ENCODE measurements at regions not wholly inside any gene's neighbourhood (a gene's known extent, or its start where the extent isn't known, plus 50 kb on each side); places are given as distances from the start of the nearest gene placed in this dataset.

DNA sequence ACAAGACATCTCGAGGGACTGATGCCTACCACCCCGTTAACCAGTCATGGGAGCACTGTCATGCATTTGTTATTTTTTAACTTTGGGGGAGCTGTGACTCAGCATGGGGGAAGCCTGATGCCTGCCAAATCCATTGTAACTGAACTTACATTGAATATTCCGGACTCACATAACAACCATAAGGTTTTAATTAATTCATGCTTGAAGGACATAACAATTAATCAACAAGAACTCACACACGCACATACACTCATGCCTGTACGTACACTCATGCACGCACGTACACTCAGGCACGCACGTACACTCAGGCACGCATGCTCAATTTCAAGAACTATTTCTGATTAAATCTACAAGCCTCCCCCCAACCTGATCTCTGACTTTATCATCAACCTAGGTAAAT is 1639.1 kb downstream of the SUCLG1 start:
- TF ChIP-seq, protein P1, sequence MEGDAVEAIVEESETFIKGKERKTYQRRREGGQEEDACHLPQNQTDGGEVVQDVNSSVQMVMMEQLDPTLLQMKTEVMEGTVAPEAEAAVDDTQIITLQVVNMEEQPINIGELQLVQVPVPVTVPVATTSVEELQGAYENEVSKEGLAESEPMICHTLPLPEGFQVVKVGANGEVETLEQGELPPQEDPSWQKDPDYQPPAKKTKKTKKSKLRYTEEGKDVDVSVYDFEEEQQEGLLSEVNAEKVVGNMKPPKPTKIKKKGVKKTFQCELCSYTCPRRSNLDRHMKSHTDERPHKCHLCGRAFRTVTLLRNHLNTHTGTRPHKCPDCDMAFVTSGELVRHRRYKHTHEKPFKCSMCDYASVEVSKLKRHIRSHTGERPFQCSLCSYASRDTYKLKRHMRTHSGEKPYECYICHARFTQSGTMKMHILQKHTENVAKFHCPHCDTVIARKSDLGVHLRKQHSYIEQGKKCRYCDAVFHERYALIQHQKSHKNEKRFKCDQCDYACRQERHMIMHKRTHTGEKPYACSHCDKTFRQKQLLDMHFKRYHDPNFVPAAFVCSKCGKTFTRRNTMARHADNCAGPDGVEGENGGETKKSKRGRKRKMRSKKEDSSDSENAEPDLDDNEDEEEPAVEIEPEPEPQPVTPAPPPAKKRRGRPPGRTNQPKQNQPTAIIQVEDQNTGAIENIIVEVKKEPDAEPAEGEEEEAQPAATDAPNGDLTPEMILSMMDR (IDR thresholded peaks at IDR 0.05), result no peak
- no peak for TF ChIP-seq ZFX (IDR thresholded peaks at IDR 0.05; ENCODE audit: borderline replicate concordance)

All from 22Rv1 (cell line).